C1 segment of cervical spinal cord (tissue), 14 donors: ENCODE measurements at regions not wholly inside any gene's neighbourhood (a gene's known extent, or its start where the extent isn't known, plus 50 kb on each side); places are given as distances from the start of the nearest gene placed in this dataset.

Experiments
- DNase-seq, 14 donors: peaks; one replicate each; lab custom pipeline; 2025; lab: John Stamatoyannopoulos, UW

DNA sequence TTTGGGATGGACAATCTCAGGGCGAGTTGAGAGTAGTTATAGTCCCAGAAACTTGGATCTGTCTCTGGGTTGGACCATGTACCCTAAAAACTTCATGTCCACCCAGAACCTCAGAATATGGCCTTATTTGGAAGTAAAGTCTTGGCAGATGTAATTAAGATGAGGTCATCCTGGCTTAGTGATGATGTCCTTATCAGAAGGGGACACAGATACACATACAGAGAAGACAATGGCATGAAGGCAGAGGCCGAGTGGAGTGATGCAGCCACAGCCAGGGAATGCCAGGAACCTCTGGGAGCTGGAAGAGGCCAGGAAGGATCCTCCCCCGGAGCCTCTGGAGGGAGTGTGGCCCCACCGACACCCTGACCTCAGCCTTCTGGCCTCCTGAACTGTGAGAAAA lies 61.2 kb upstream of the STX18 start:
- no peak for DNase-seq

DNA sequence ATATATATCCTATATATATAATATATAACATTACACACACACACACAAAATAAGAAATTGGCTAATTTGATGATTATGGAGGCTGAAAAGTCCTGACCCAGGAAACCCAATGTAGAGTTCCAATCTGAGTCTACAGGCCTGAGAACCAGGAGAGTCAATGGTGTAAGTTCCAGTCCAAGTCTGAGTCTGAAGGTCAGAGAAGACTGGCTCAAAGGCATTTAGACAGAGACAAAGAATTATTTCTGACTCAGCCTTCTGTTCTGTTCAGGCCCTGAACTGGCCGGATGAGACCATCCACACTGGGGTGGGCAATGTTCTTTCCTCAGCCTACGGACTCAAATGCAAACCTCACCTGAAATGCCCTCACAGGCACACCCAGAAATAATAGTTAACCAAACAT lies 60.6 kb upstream of the STX18 start:
- DNase-seq = no peak

DNA sequence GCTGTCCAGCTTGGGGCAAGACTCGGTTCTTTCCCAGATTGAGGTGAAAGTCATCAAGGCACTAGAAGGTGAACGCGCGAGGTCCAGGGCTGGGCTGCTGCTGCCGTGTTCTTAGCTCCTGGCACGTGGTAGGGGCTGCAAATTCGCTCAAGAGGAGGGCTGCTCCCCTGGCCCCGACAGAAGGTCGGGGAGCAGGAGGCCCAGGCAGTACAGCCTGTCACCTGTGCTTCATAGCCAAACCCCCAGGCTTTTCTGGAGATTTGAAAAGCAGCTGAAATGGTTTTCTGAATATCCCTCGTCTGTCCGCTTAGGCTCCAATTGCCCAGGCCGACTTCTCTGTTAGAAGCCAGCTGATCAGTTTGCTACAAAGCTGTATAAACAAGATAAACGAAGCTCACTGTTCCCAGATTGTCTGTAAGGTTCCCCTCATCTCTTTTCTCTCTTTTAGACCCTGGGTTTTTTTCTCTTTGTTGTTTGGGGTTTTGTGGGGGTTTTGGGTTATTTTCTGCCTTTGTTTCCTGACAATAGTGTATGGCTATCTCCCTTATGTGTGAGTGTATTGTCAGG lies 60.0 kb upstream of the STX18 start:
- no peak for DNase-seq

DNA sequence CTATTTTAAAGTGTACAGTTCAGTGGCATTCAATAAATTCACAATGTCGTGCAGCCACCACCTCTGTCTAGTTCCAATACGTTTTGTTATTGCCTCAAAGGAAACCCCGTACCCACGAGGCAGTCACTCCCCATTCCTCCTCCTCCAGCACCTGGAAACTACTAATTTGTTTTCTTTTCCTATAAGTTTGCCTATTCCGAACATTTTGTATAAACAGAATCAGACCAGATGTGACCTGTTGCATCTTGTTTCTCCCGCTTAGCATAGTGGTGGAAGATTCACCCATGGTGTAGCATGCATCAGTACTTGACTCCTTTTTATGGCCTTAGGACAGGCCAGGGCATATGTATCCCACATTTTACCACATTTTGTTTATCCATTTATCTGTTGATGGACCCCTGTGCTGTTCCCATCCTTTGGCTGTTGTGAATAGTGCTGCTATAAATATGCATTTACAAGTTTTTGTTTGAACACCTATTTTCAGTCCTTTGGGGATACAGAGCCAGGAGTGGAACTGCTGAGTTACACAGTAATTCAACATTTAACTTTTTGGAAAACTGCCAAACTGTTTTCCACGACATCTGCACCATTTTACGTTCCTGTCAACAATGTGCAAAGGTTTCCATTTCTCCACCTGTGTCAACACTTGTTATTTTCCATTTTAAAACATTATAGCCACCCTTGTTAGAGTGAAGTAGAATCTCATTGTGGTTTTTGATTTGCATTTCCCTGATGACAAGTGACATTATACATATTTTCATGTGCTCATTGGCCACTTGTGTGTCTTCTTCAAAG lies 57.8 kb upstream of the STX18 start:
- no peak for DNase-seq

DNA sequence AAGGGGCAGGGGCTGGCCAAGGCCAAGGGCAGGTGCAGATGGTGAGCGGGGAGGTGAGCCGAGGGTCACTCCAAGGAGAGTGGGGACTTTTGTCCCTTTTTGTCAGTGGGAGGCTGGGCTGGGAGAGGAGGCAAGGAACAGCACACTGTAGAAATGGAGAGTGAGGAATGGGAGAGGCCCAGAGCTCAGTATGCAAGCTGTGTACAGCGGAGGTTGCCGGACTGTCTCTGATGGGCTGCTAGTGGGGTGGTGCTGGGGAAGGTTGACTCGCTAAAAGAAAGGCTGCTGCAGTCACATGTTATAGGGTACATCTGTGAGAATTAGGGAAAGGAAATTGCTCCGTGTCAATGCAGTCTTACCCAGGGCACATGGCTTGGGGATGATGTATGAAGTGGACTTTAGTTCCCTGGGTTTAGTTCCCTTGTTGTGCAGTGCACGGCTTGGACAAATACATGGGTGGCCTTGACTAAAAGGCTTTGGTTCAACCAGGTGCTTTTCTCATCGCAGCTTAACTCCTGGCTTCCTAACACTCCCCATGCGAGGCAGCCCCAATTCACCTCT lies 57.1 kb upstream of the STX18 start:
- DNase-seq = no peak

DNA sequence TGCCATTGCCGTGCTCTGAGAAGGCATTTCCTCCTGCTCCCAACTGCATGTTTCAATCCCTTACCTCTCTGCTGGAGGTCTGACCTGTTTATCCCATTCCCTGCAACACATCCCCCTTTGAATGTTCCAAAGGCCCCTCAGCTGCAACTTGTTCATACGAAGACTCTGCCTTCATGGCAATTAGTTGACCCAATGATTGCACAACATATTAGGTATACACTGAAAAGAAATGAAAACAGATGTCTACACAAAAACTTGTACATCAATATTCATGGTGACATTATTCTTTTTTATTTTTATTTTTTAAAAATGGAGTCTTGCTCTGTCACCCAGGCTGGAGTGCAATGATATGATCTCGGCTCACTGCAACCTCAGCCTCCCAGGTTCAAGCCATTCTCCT lies 54.9 kb upstream of the STX18 start:
- no peak for DNase-seq

DNA sequence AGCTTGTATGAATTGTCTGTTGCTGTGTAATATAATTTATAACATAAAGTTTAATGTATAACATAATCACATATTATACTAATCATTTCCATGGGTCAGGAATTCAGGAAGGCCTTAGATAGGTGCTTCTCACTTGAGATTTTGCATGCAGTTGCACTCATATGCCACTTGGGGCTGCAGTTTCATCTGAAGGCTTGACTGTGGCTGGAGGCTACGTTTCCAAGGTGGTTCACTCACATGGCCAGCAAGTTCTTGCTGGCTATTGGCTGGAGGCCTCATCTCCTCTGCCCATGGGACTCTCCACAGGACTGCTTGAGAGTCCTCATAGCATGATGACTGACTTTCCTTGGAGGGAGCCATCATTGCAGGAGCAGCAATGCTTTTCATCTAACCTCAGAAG lies 53.4 kb upstream of the STX18 start:
- DNase-seq = no peak

DNA sequence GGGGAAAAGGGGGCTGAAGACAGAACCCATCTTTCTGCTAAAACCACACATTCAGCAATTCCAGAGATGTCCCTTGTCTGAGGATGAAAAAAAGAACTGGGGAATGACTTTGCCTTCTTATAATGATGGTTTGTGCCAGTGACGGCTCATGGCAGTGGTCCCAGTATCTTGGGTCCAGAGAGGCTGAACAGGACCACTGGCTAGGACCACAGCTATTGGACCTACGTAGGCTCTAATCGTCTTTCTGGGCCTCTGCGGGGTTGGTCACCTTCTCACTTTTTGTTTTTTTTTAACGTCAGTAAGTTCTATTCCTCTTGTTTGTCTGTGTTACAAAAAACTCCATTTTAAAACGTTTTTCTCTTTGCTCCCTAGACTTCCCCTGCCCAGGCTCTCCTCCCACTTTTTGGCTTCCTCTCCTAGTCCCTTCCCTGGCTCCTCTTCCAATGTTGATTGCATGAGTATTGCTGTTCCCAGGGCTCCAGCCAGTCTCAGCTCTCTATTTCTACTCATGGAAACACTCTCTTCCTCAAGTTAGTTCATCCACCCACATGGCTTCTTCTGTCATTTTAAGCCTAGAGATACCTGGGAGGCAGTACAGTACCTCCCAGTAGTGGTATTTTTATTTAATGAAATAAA lies 52.6 kb upstream of the STX18 start:
- DNase-seq = no peak

DNA sequence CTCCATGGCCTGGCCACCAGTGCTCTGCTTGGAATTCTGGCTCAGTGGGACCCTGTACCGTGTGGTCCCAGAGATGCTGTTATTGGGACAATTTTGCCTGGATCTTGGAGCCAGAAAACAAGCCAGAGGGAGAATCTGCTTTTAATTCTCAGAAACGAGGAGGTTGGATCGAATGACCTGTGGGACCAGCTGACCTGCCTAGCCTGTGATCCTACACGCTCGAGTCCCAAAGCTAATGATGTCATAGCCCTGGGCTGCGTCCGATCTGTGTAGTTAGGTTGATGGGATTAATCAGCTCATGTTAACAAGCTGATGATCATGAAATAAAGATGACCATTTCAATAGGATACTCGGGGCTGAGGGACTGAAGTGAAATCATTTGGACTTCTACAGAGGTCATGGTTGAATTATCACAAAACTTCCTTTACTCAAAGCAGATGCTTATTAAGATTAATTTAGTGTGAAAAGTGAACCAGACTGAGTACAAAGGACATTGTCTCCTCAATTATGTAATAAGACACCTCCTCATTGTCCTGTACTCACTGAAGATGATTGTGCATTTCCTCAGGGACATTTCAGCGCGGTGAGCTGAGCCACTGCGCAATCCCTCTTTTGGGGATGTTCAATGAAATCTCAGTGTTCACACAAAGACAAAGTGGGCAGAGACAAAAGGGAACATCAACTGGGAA lies 51.9 kb upstream of the STX18 start:
- no peak for DNase-seq

DNA sequence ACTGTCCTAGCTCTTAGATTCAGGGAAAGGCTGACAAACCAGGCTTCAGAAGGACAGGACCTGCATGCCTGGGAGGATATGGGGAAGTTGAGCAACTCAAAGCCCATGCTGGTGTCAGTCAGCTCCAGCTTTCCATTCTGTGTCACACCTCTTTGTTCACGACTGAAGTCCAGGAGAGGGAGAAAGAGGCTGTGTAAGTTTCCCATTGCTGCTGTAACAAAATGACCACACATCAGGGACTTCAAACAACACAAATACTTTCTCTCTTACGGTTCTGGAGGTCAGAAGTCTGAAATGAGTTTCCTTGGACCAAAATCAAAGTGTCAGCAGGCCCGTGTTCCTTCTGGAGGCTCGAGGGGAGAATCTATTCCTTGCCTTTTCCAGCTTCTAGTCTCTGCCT lies 50.6 kb upstream of the STX18 start:
- DNase-seq = no peak
